EH (cell line): ENCODE measurements at regions not wholly inside any gene's neighbourhood (a gene's known extent, or its start where the extent isn't known, plus 50 kb on each side); places are given as distances from the start of the nearest gene placed in this dataset.
"Not testable (repeated sequence)": the region's sequence is repeated elsewhere in the genome, so short reads cannot be mapped to it uniquely, and the experiment has no call there.

ENCODE experiments used
- DNase-seq: peaks from one replicate; pipeline ENCODE4 v3.0.0-alpha.2; 2015; ENCODE audit warnings: low read depth

DNA sequence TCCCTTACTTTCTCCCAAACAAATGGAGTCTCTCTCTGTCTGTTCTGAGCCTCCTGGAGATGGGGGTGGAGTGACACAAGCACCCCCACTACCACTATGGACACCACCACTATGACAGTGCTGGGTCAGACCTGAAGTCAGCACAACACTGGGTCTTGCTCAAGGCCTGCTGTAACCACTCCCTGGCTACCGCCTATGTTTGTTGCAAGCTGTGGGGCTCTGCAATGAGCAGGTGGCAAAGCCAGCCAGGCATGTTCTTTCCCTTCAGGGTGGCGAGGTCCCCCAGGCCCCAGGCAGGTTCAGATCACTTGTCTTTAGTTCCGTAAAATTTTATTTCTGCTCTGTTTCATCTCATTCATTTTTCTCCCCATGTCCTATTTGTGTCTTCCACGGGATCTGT, 349.8 kb downstream of the TMEM121 start:
- DNase-seq: no peak

- no peak for DNase-seq
Measured at GRCh38 chr14:105876829-105877228, 350.4 kb downstream of the TMEM121 start.

DNA sequence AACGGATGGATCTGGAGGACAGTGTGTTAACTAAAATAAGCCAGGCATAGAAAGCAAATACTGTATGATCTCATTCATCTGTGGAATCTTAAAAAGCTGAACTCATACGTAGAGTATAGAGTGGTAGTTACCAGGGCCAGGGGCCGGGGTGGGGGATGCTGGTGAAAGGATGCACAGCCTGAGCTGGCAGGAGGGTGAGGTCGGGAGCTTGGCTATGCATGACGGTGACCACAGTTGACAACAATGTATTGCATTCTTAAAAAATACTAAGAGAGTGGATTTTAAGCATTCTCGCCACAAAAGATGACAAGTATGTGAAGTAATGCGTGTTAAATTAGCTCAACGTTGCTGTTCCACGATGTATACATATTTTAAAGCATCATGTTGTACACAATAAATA, 351.3 kb downstream of the TMEM121 start:
- no peak for DNase-seq

DNA sequence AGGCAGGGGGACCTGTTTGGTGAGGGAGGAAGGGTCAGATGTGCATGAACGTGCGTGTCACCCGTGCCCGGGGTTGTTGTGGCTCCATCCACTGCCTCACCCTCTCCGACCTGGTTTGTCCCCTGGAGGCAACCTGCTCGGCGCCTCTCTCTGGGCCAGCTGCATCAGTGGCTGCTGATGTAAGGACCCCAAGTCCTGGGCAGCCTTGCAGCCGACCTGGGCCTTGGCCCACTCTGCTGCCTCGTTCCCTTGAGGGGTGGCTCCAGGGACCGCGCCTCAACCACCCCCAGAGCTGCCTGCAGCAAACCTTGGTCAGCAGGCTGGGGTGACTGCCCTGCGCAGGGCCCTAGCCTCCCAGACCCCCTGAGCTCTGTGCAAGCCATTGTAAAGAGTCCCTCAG, 351.7 kb downstream of the TMEM121 start:
- no peak for DNase-seq

GRCh38 chr14:105878554-105878953, 352.2 kb downstream of the TMEM121 start:
- no peak for DNase-seq

DNA sequence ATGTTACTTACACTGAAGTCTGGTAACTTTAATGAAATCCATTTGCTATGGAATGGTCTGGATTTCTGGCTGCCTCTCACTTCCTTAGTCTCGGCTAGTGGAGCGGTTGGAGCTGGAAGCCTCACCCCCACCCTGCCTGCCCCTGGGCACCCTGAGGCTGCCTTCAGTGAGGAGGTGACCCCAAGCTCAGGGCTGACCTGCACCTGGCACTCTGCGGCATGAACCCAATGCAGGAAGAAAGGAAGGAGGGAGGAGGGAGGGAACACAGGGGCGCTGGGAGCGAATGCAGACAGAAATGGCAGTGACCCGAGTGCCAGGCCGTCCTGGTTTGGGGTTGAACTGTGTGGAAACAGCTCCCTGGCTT, 353.1 kb downstream of the TMEM121 start:
- DNase-seq: no peak

GRCh38 chr14:105879867-105880561, 353.6 kb downstream of the TMEM121 start:
- no peak for DNase-seq

DNA sequence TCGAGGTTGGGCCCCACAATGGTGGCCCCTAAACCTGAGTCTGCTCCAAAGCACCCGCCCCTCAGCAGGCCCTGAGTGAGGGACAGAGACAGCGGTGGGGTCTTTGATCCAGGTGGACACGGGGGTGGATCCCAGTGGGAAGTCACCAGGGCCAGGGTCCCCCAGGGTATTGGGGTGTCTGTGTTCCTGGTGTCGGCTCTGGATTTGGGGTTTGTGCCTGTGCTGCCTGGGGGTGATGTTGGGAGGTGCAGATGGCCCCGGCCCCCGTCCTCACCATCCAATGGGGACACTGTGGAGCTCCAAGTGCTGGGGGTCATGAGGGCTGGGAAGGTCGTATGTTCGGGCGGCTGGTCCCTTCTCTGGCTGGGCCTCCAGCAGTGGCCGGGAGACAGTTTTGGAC, 354.2 kb downstream of the TMEM121 start:
- DNase-seq: no peak

GRCh38 chr14:105881021-105881930, 354.9 kb downstream of the TMEM121 start:
- no peak for DNase-seq

DNA sequence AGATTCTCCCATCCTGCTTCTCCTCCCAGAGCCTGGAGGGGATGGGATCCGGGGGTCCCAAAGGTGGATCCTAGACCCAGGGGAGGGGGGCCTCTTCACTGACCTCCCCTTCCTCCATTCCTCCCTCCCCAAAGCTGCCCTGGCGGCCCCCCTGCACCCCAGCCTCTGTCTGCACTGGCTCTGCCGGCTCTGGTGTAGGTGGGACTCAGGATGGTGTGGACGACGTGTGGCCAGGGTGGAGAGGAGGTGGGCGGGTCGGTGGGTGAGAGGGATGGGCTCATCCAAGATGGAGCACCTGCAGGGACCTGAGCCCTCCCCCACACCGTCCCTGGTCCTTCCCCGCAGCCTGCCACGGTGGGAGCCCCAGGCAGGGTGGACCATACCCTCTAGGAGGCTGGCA, 355.6 kb downstream of the TMEM121 start:
- not testable (repeated sequence) for DNase-seq

GRCh38 chr14:105882626-105883025, 356.2 kb downstream of the TMEM121 start:
- no peak for DNase-seq

- DNase-seq: no peak
Measured at GRCh38 chr14:105883066-105884005, 357.0 kb downstream of the TMEM121 start.

DNA sequence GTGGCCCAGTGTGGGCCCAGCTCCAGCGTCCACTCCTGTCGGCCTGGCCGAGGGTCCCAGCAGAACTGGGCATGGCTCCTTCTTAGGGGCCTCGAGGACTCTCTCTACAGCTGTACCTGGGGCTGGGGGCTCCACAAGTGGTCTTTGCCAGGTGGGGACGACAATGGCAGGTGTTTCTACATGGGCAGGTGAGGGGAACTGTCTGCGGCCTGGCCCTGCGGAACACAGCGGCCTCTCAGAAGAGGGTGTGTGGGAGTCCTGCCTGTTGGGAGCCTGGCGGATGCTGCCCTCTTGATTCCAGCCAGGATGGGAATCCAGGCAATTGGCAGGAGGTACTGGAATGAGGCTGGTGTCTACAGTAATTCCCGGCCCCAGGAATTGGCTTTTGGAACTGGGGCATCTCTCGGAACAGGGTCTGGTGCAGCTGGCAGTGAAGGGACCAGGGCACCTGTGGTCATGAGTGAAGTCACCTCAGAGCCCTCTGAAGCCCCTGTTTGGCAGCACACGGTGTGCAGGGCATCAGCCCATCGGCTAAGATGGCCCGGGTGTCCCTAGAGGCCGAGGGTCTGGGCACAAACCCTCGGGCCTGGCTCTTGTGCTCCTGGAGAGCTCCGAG, 357.9 kb downstream of the TMEM121 start:
- not testable (repeated sequence) for DNase-seq

- no peak for DNase-seq
Measured at GRCh38 chr14:105884808-105885281, 358.5 kb downstream of the TMEM121 start.

- no peak for DNase-seq
Measured at GRCh38 chr14:105885561-105886320, 359.4 kb downstream of the TMEM121 start.

GRCh38 chr14:105886791-105887191, 360.4 kb downstream of the TMEM121 start:
- not testable (repeated sequence) for DNase-seq

- DNase-seq: no peak
Measured at GRCh38 chr14:105887692-105888091, 361.3 kb downstream of the TMEM121 start.

DNA sequence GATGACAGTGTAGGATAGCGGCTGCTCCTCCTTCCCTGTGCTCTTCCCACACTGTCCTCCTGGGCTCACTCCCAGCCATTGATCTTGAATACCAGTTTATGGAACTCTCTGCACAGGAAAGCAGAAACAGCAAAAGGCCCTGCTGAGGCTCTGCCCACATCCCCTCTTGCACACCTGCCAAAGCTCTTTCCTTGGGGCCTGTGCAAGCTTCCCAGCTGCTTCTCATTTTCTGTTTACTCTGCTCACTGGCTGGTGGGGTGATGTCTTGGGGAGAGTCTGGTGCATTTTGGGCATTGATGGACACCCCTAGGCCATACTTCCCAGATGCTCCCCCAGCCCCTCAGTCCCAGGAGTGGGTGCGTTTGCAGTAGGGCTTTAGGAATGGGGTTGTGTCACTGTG, 361.8 kb downstream of the TMEM121 start:
- no peak for DNase-seq

GRCh38 chr14:105888784-105889665, 362.6 kb downstream of the TMEM121 start:
- DNase-seq: no peak
